IMR-90 (cell line): ENCODE measurements at regions not wholly inside any gene's neighbourhood (a gene's known extent, or its start where the extent isn't known, plus 50 kb on each side); places are given as distances from the start of the nearest gene placed in this dataset.

Experiments
- ATAC-seq: fragments of 200-7000 bp; cut with Tn5 transposase; 2 replicates; pipeline ENCODE4 v1.9.1; 2020; ENCODE audit warnings: low read depth, mild to moderate bottlenecking, moderate library complexity
- BruUV-seq: library from RNA; stranded (reverse); fragments of 400-500 nt; replicated peaks from 2 replicates; lab custom pipeline; 2021; lab: Mats Ljungman, UMichigan
- CTCF ChIA-PET: fragments of 300-600 bp; formaldehyde crosslinking; extraction: SDS; loops from one replicate; lab custom pipeline; 2021; ENCODE audit warnings: antibody characterized with exemption; lab: Yijun Ruan, JAX
- POLR2A ChIA-PET: fragments of 300-600 bp; sonication (Branson Sonifier 250); formaldehyde crosslinking; loops from one replicate; lab custom pipeline; 2022; ENCODE audit warnings: antibody characterized with exemption; ENCODE audit not compliant: unreplicated experiment; lab: Charles Lee
- DNase-seq: peaks from one replicate; pipeline ENCODE4 v3.0.0; 2013
- H2AFZ ChIP-seq: replicated peaks from 2 replicates; pipeline ENCODE3; 2013; ENCODE audit warnings: low read length, mild to moderate bottlenecking; ENCODE audit not compliant: poor library complexity
- H2AK5ac ChIP-seq: 2 replicates; pipeline ENCODE4 v1.6.1; 2013; ENCODE audit warnings: low read depth, low read length, inconsistent platforms
- H2AK9ac ChIP-seq: replicated peaks from 2 replicates; pipeline ENCODE3; 2013; ENCODE audit warnings: mild to moderate bottlenecking, low read depth, low read length, moderate library complexity; ENCODE audit not compliant: poor library complexity
- H2BK120ac ChIP-seq: 2 replicates; pipeline ENCODE4 v1.6.1; 2013; ENCODE audit warnings: low read depth, low read length, inconsistent platforms
- H2BK15ac ChIP-seq: 3 replicates; pipeline ENCODE4 v1.6.1; 2013; ENCODE audit warnings: low read depth, low read length, inconsistent platforms
- H2BK20ac ChIP-seq: 2 replicates; pipeline ENCODE4 v1.6.1; 2013; ENCODE audit warnings: low read depth, mild to moderate bottlenecking, inconsistent platforms, low read length, moderate library complexity
- H2BK5ac ChIP-seq: 2 replicates; pipeline ENCODE4 v1.6.1; 2013; ENCODE audit warnings: mild to moderate bottlenecking, low read depth, low read length, inconsistent platforms; ENCODE audit not compliant: poor library complexity, severe bottlenecking
- H3K14ac ChIP-seq: replicated peaks from 2 replicates; pipeline ENCODE4 v1.6.1; 2013; ENCODE audit warnings: low read depth, low read length, inconsistent platforms
- H3K18ac ChIP-seq: 2 replicates; pipeline ENCODE4 v1.6.1; 2013; ENCODE audit warnings: low read depth, low read length, control low read depth
- H3K23ac ChIP-seq: 2 replicates; pipeline ENCODE4 v1.6.1; 2013; ENCODE audit warnings: low read depth, low read length, inconsistent platforms
- H3K27ac ChIP-seq: 2 replicates; pipeline ENCODE4 v1.5.1; 2013; ENCODE audit warnings: mild to moderate bottlenecking, control low read depth, low read length; ENCODE audit not compliant: insufficient read depth
- H3K27me3 ChIP-seq: 2 replicates; pipeline ENCODE4 v1.6.1; 2013; ENCODE audit warnings: low read length; ENCODE audit not compliant: control insufficient read depth, insufficient read depth
- H3K36me3 ChIP-seq: 2 replicates; pipeline ENCODE4 v1.6.1; 2013; ENCODE audit warnings: low read length, mixed read lengths; ENCODE audit not compliant: control insufficient read depth, insufficient read depth
- H3K4ac ChIP-seq: 2 replicates; pipeline ENCODE4 v1.6.1; 2013; ENCODE audit warnings: low read depth, low read length, inconsistent platforms
- H3K4me1 ChIP-seq: 2 replicates; pipeline ENCODE4 v1.6.1; 2013; ENCODE audit warnings: low read length, mixed read lengths; ENCODE audit not compliant: control insufficient read depth, insufficient read depth
- H3K4me2 ChIP-seq: 2 replicates; pipeline ENCODE4 v1.6.1; 2013; ENCODE audit warnings: low read depth, mild to moderate bottlenecking, control low read depth, low read length, moderate library complexity
- H3K4me3 ChIP-seq: 2 replicates; pipeline ENCODE4 v1.5.1; 2013; ENCODE audit warnings: low read depth, mild to moderate bottlenecking, control low read depth, low read length, moderate library complexity; ENCODE audit not compliant: insufficient read depth
- H3K56ac ChIP-seq: 2 replicates; pipeline ENCODE4 v1.6.1; 2013; ENCODE audit warnings: low read length, inconsistent platforms; ENCODE audit not compliant: insufficient read depth; ENCODE audit errors: extremely low read depth
- H3K79me1 ChIP-seq, 2 experiments: 2 replicates each; pipeline ENCODE4 v1.6.1; 2013; ENCODE audit warnings: low read length in 2 of 2, inconsistent platforms in 1 of 2, low read depth in 1 of 2
- H3K9ac ChIP-seq: 2 replicates; pipeline ENCODE4 v1.6.1; 2013; ENCODE audit warnings: low read depth, low read length, control low read depth
- H3K9me1 ChIP-seq: 2 replicates; pipeline ENCODE4 v1.6.1; 2013; ENCODE audit warnings: low read length, inconsistent platforms; ENCODE audit not compliant: insufficient read depth
- H3K9me3 ChIP-seq: 2 replicates; pipeline ENCODE4 v1.6.1; 2013; ENCODE audit warnings: low read length; ENCODE audit not compliant: control insufficient read depth, insufficient read depth
- H4K20me1 ChIP-seq: 2 replicates; pipeline ENCODE4 v1.6.1; 2013; ENCODE audit warnings: low read length, inconsistent platforms; ENCODE audit not compliant: insufficient read depth
- H4K5ac ChIP-seq: 2 replicates; pipeline ENCODE4 v1.6.1; 2013; ENCODE audit warnings: mild to moderate bottlenecking, low read depth, low read length, control low read depth
- H4K8ac ChIP-seq, 2 experiments: 2 replicates each; pipeline ENCODE4 v1.6.1; 2013; ENCODE audit warnings: low read depth in 2 of 2, low read length in 2 of 2, control low read depth in 1 of 2, inconsistent platforms in 1 of 2
- H4K91ac ChIP-seq: 2 replicates; pipeline ENCODE4 v1.6.1; 2013; ENCODE audit warnings: low read depth, low read length, inconsistent platforms; ENCODE audit not compliant: insufficient read depth
- CHD1 ChIP-seq: IDR thresholded peaks from 2 replicates; pipeline ENCODE4 v1.6.1; 2012; ENCODE audit warnings: low read depth, low read length, improper control_type of control experiment
- FOS ChIP-seq: fragments of 150-350 bp; IDR thresholded peaks from 2 replicates; pipeline ENCODE4 v1.6.1; 2016; ENCODE audit warnings: low read depth, low read length
- MAFK ChIP-seq: IDR thresholded peaks from 2 replicates; pipeline ENCODE4 v1.6.1; 2012; ENCODE audit warnings: low read depth, low read length, improper control_type of control experiment
- MAZ ChIP-seq: IDR thresholded peaks from 2 replicates; pipeline ENCODE4 v1.6.1; 2012; ENCODE audit warnings: low read depth, mild to moderate bottlenecking, low read length, improper control_type of control experiment, moderate library complexity, borderline replicate concordance
- MXI1 ChIP-seq: IDR thresholded peaks from 2 replicates; pipeline ENCODE4 v1.6.1; 2012; ENCODE audit warnings: low read depth, mild to moderate bottlenecking, low read length, moderate library complexity, borderline replicate concordance
- NFE2L2 ChIP-seq: fragments of 150-350 bp; IDR thresholded peaks from 2 replicates; pipeline ENCODE4 v1.6.1; 2016; ENCODE audit warnings: low read depth, mild to moderate bottlenecking, low read length
- POLR2A ChIP-seq: IDR thresholded peaks from 2 replicates; pipeline ENCODE4 v1.6.1; 2012; ENCODE audit warnings: mild to moderate bottlenecking, low read depth, low read length
- RCOR1 ChIP-seq: IDR thresholded peaks from 2 replicates; pipeline ENCODE4 v1.6.1; 2012; ENCODE audit warnings: mild to moderate bottlenecking, low read length, improper control_type of control experiment; ENCODE audit not compliant: insufficient replicate concordance
- RFX5 ChIP-seq: IDR thresholded peaks from 2 replicates; pipeline ENCODE4 v1.8.0; 2012; ENCODE audit warnings: low read depth, mild to moderate bottlenecking, low read length, moderate library complexity
- SMC3 ChIP-seq: fragments of 150-350 bp; IDR thresholded peaks from 2 replicates; pipeline ENCODE4 v1.6.1; 2016; ENCODE audit warnings: low read depth, mild to moderate bottlenecking, antibody characterized with exemption, low read length, moderate library complexity
- WGBS, 2 experiments: methylation state at CpG; one replicate each; pipeline versions ENCODE4 v1.1.5 to v1.1.7; 2013; ENCODE audit warnings: missing lambda C conversion rate in 2 of 2; ENCODE audit not compliant: insufficient read length in 1 of 2; ENCODE audit errors: extremely low coverage in 2 of 2; 5-methylcytosine and 5-hydroxymethylcytosine counted together
- dilution Hi-C: fragments of 300-500 bp; cut with HindIII; formaldehyde crosslinking; loops from one replicate; pipeline ENCODE4 v1.14.3; 2018; ENCODE audit warnings: low sequenced_read_pairs; ENCODE audit not compliant: unreplicated experiment
- in situ Hi-C: fragments of 300-500 bp; cut with MboI; formaldehyde crosslinking; loops from 3 replicates; pipeline ENCODE4 v1.14.3; 2019; ENCODE audit warnings: low sequenced_read_pairs, inconsistent platforms, mixed read lengths
- intact Hi-C: fragments of 100-400 bp; cut with micrococcal nuclease; formaldehyde crosslinking; loops from 2 replicates; pipeline ENCODE4 v1.10.0; 2022
- TF ChIP-seq, protein P1 (sequence below): fragments of 150-350 bp; IDR thresholded peaks from 2 replicates; pipeline ENCODE4 v1.6.1; 2017; ENCODE audit warnings: mild to moderate bottlenecking, antibody characterized with exemption, low read length, low read depth
- TF ChIP-seq, protein P2 (sequence below): fragments of 150-350 bp; IDR thresholded peaks from 2 replicates; pipeline ENCODE4 v1.6.1; 2016; ENCODE audit warnings: low read depth, mild to moderate bottlenecking, low read length, moderate library complexity, borderline replicate concordance
- TF ChIP-seq, protein P3 (sequence below): conservative IDR thresholded peaks from 2 replicates; pipeline ENCODE4 v1.5.1; 2012; ENCODE audit warnings: mild to moderate bottlenecking, low read depth, low read length, improper control_type of control experiment

DNA sequence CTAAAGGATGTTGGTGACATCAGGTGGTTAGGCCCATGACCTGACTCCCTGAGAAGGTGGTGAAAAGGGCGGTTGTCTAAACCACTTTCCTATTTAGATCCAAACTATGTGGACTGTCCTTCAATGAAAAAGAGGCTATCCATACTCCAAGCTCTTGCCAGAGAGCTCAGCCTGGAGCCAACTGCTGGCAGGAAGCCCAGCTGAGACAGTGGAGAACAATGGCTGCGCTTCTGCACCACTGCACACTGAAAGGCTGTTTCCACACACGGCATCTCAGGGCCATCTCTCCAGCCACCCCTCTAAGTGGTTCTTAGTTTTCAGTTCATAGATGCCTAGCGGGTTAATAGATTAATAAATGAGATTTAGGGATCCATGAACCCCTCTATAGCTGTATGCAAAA lies 488.8 kb upstream of the ZMIZ1 start:
- 40% methylated on average over 1 of the region's 4 CpGs; no CpG with 5 or more reads in 1 of the 2 experiments for WGBS, 2 experiments

More for the DNA sequence above, 488.8 kb upstream of the ZMIZ1 start:
- H3K4ac ChIP-seq = no peak overlapping the region
- ATAC-seq (no peak), DNase-seq (no peak)
- no peak overlapping the region for H3K4me3 ChIP-seq
- H2BK5ac ChIP-seq = no peak overlapping the region
- CTCF ChIA-PET = no interaction called here
- no peak overlapping the region for H4K5ac ChIP-seq
- H3K36me3 ChIP-seq = no peaks in the 10 kb centered on the region
- no peak overlapping the region for H2AK9ac ChIP-seq
- POLR2A ChIA-PET = no interaction called here
- no peaks in the 10 kb centered on the region for H3K9me3 ChIP-seq
- no peak overlapping the region for H3K23ac ChIP-seq
- H3K27me3 ChIP-seq = peaks cover 12% of the 10 kb centered on the region
- no peak overlapping the region for H3K4me2 ChIP-seq
- dilution Hi-C loops = no loop called here
- H3K79me1 ChIP-seq = no peaks in the 10 kb centered on the region
- H4K91ac ChIP-seq = no peak overlapping the region
- H3K4me1 ChIP-seq = no peaks in the 10 kb centered on the region
- no peak overlapping the region for H2BK15ac ChIP-seq
- no peak overlapping the region for H2BK120ac ChIP-seq
- H2AK5ac ChIP-seq = no peak overlapping the region
- H3K14ac ChIP-seq = no peak overlapping the region
- no peak overlapping the region for H3K9ac ChIP-seq
- H4K8ac ChIP-seq = no peak overlapping the region
- no peak overlapping the region for H3K27ac ChIP-seq
- no TSS peak for BruUV-seq
- H3K9me1 ChIP-seq = peaks cover 3% of the 10 kb centered on the region; the same call in 1 of the 2 replicates
- intact Hi-C loops = no loop called here
- no peak for TF ChIP-seq CHD1
- no peak for TF ChIP-seq NFE2L2
- TF ChIP-seq MAFK = no peak
- TF ChIP-seq MXI1 = no peak
- no peak for TF ChIP-seq RCOR1
- TF ChIP-seq SMC3 = no peak
- TF ChIP-seq, protein P1, sequence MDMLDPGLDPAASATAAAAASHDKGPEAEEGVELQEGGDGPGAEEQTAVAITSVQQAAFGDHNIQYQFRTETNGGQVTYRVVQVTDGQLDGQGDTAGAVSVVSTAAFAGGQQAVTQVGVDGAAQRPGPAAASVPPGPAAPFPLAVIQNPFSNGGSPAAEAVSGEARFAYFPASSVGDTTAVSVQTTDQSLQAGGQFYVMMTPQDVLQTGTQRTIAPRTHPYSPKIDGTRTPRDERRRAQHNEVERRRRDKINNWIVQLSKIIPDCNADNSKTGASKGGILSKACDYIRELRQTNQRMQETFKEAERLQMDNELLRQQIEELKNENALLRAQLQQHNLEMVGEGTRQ = no peak
- TF ChIP-seq FOS = no peak
- no peak for TF ChIP-seq RFX5
- TF ChIP-seq, protein P2, sequence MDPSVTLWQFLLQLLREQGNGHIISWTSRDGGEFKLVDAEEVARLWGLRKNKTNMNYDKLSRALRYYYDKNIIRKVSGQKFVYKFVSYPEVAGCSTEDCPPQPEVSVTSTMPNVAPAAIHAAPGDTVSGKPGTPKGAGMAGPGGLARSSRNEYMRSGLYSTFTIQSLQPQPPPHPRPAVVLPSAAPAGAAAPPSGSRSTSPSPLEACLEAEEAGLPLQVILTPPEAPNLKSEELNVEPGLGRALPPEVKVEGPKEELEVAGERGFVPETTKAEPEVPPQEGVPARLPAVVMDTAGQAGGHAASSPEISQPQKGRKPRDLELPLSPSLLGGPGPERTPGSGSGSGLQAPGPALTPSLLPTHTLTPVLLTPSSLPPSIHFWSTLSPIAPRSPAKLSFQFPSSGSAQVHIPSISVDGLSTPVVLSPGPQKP = no peak
- no peak for TF ChIP-seq POLR2A
- TF ChIP-seq, protein P3, sequence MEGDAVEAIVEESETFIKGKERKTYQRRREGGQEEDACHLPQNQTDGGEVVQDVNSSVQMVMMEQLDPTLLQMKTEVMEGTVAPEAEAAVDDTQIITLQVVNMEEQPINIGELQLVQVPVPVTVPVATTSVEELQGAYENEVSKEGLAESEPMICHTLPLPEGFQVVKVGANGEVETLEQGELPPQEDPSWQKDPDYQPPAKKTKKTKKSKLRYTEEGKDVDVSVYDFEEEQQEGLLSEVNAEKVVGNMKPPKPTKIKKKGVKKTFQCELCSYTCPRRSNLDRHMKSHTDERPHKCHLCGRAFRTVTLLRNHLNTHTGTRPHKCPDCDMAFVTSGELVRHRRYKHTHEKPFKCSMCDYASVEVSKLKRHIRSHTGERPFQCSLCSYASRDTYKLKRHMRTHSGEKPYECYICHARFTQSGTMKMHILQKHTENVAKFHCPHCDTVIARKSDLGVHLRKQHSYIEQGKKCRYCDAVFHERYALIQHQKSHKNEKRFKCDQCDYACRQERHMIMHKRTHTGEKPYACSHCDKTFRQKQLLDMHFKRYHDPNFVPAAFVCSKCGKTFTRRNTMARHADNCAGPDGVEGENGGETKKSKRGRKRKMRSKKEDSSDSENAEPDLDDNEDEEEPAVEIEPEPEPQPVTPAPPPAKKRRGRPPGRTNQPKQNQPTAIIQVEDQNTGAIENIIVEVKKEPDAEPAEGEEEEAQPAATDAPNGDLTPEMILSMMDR = no peak
- TF ChIP-seq MAZ = no peak
- no peak overlapping the region for H2AFZ ChIP-seq
- H4K20me1 ChIP-seq = no peaks in the 10 kb centered on the region
- in situ Hi-C loops = no loop called here
- H2BK20ac ChIP-seq = no peak overlapping the region
- no peak overlapping the region for H3K18ac ChIP-seq
- H3K56ac ChIP-seq = no peak overlapping the region
